ENCODE measurements at regions not wholly inside any gene's neighbourhood (a gene's known extent, or its start where the extent isn't known, plus 50 kb on each side); places are given as distances from the start of the nearest gene placed in this dataset.

- TF ChIP-seq BACH1 (IDR thresholded peaks at IDR 0.05; ENCODE audit: low read length) (no peak), EGR1 (IDR thresholded peaks at IDR 0.05; ENCODE audit: borderline replicate concordance, low read depth, low read length) (no peak), CREB1 (IDR thresholded peaks at IDR 0.05) (no peak), GABPA (IDR thresholded peaks at IDR 0.05; ENCODE audit: borderline replicate concordance, insufficient read depth, low read length) (no peak)
These were observed 94.0 kb upstream of the GRIN3A start for GRCh38 chr9:101832486-101832885.

All from H1 (cell line).